GM18858 (cell line): ENCODE measurements at regions not wholly inside any gene's neighbourhood (a gene's known extent, or its start where the extent isn't known, plus 50 kb on each side); places are given as distances from the start of the nearest gene placed in this dataset.
"Not testable (repeated sequence)": the region's sequence is repeated elsewhere in the genome, so short reads cannot be mapped to it uniquely, and the experiment has no call there.

Source experiments
- ATAC-seq: cut with Tn5 transposase; IDR thresholded peaks from one replicate; pipeline ENCODE4 v1.9.1; 2021; ENCODE audit not compliant: unreplicated experiment

GRCh38 chr3:177493091-177493490 is 295.8 kb upstream of the TBL1XR1 start:
- no peak for ATAC-seq

GRCh38 chr3:177494216-177494615 is 296.9 kb upstream of the TBL1XR1 start:
- no peak for ATAC-seq

GRCh38 chr3:177495566-177495965 is 298.3 kb upstream of the TBL1XR1 start:
- ATAC-seq = no peak

- ATAC-seq = no peak
These were observed 301.0 kb upstream of the TBL1XR1 start for GRCh38 chr3:177498037-177498857.

- not testable (repeated sequence) for ATAC-seq
These were observed 301.8 kb upstream of the TBL1XR1 start for GRCh38 chr3:177499039-177499438.

GRCh38 chr3:177499779-177500423 is 302.6 kb upstream of the TBL1XR1 start:
- no peak for ATAC-seq

- no peak for ATAC-seq
These were observed 313.5 kb upstream of the TBL1XR1 start for GRCh38 chr3:177510693-177511216.

GRCh38 chr3:177512945-177513814 is 315.9 kb upstream of the TBL1XR1 start:
- no peak for ATAC-seq

- ATAC-seq = no peak
These were observed 316.7 kb upstream of the TBL1XR1 start for GRCh38 chr3:177513815-177514610.

- no peak for ATAC-seq
These were observed 317.6 kb upstream of the TBL1XR1 start for GRCh38 chr3:177514611-177515499.

- no peak for ATAC-seq
These were observed 318.5 kb upstream of the TBL1XR1 start for GRCh38 chr3:177515786-177516157.

GRCh38 chr3:177516158-177517011 is 319.1 kb upstream of the TBL1XR1 start:
- ATAC-seq = no peak

GRCh38 chr3:177517906-177518305 is 320.6 kb upstream of the TBL1XR1 start:
- ATAC-seq = no peak

GRCh38 chr3:177519588-177519987 is 322.3 kb upstream of the TBL1XR1 start:
- ATAC-seq = no peak

- ATAC-seq = no peak
These were observed 324.0 kb upstream of the TBL1XR1 start for GRCh38 chr3:177521305-177521704.

GRCh38 chr3:177522051-177522450 is 324.8 kb upstream of the TBL1XR1 start:
- ATAC-seq = no peak

- no peak for ATAC-seq
These were observed 325.9 kb upstream of the TBL1XR1 start for GRCh38 chr3:177523067-177523675.

- no peak for ATAC-seq
These were observed 326.7 kb upstream of the TBL1XR1 start for GRCh38 chr3:177523872-177524438.
